Ureter (tissue), 1 donor: ENCODE measurements at regions not wholly inside any gene's neighbourhood (a gene's known extent, or its start where the extent isn't known, plus 50 kb on each side); places are given as distances from the start of the nearest gene placed in this dataset.
"Not testable (repeated sequence)": the region's sequence is repeated elsewhere in the genome, so short reads cannot be mapped to it uniquely, and the experiment has no call there.

Experiments used
- DNase-seq: peaks from one replicate; pipeline ENCODE4 v3.0.0-alpha.2; 2020; ENCODE audit warnings: low spot score
- donor health status: DM: yes; HTN: yes; CAD: no.

GRCh38 chr3:181609030-181609767 lies 102.5 kb upstream of the SOX2 start:
- DNase-seq = no peak

- no peak for DNase-seq
Measured at GRCh38 chr3:181604267-181604666, 107.5 kb upstream of the SOX2 start.

- no peak for DNase-seq
Measured at GRCh38 chr3:181596126-181596525, 115.6 kb upstream of the SOX2 start.

DNA sequence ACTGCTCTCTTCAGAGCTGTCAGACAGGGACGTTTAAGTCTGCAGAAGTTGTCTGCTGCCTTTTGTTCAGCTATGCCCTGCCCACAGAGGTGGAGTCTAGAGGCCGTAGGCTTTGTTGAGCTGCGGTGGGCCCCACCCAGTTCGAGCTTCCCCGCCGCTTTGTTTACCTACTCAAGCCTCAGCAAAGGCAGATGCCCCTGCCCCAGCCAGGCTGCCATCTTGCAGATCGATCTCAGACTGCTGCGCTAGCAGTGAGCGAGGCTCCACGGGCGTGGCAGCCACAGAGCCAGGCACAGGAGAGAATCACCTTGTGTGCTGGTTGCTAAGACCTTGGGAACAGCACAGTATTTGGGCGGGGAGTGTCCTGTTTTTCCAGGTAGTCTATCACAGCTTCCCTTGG lies 120.8 kb upstream of the SOX2 start:
- DNase-seq = not testable (repeated sequence)

DNA sequence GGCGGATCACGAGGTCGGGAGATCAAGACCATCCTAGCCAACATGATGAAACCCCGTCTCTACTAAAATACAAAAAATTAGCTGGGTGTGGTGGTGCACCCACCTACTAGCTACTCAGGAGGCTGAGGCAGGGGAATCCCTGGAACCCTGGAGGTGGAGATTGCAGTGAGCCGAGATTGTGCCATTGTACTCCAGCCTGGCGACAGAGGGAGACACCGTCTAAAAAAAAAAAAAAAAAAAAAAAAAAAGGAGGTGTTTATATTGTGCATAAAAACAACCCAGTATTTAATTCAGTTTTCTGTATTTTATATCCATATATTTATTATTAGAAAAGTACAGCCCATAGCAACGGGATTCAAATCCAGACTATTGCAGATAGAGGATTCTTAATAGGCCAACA lies 129.1 kb upstream of the SOX2 start:
- no peak for DNase-seq

GRCh38 chr3:181581656-181582055 lies 130.1 kb upstream of the SOX2 start:
- DNase-seq = no peak

GRCh38 chr3:181578743-181579142 lies 133.0 kb upstream of the SOX2 start:
- no peak for DNase-seq

DNA sequence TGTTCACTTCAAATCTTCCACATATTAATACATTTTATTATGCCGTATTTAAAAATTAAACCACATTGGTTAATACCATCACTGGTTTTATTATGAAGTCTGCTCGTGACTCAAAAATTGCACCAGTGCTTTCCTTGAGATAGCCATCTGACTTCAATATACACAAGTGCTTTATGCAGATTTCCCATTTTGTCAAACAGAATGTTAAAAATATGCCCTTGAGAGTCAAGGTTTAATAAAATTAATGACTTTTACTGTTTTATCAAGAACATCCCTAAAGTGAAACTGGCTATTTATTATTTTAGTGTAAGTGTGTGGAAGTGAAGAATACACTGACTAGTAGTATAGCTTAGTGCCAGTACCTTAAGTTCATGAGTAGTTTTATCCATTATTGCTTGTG lies 139.3 kb upstream of the SOX2 start:
- DNase-seq = no peak

DNA sequence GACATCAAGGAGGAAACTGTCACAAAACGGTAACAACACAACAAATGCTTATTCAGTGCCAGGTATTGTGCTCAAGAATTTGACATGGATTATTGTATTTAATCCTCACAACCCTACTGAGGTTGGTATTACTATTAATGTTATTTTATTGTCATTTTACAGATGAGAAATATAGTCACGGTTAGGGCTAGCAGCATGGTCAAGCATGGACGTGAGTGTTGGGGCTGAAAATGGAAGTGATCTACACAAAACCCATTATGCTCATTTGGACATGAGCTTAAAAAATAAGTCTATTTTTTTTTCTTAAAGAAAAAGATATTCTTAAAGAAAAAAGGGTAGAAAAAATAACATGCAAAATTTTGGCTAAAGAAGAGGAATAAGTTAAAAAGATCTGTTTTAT lies 141.3 kb upstream of the SOX2 start:
- DNase-seq = no peak

GRCh38 chr3:181569356-181569940 lies 142.3 kb upstream of the SOX2 start:
- no peak for DNase-seq

GRCh38 chr3:181568693-181569092 lies 143.0 kb upstream of the SOX2 start:
- no peak for DNase-seq

DNA sequence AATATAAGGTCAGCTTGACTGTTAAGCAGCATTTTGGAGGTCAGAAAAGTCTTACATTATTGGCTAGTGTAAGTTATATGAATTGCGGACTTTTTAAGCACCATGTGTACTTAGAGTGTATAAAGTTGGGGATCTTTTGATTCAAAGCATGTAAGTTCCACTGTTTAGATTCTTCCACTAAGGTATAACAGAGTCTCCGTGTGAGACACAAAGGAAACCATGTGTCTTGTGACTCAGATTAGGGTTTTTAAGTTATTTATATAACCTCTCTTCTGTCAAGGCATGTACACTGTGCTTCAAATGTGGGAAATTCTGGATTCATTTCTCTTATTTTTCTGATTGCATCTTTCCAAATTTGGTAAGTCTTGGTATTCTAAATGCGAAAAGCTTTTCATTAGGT lies 143.5 kb upstream of the SOX2 start:
- no peak for DNase-seq

- no peak for DNase-seq
Measured at GRCh38 chr3:181567311-181568075, 144.2 kb upstream of the SOX2 start.

- no peak for DNase-seq
Measured at GRCh38 chr3:181565416-181565815, 146.3 kb upstream of the SOX2 start.

GRCh38 chr3:181564222-181564621 lies 147.5 kb upstream of the SOX2 start:
- DNase-seq = no peak

DNA sequence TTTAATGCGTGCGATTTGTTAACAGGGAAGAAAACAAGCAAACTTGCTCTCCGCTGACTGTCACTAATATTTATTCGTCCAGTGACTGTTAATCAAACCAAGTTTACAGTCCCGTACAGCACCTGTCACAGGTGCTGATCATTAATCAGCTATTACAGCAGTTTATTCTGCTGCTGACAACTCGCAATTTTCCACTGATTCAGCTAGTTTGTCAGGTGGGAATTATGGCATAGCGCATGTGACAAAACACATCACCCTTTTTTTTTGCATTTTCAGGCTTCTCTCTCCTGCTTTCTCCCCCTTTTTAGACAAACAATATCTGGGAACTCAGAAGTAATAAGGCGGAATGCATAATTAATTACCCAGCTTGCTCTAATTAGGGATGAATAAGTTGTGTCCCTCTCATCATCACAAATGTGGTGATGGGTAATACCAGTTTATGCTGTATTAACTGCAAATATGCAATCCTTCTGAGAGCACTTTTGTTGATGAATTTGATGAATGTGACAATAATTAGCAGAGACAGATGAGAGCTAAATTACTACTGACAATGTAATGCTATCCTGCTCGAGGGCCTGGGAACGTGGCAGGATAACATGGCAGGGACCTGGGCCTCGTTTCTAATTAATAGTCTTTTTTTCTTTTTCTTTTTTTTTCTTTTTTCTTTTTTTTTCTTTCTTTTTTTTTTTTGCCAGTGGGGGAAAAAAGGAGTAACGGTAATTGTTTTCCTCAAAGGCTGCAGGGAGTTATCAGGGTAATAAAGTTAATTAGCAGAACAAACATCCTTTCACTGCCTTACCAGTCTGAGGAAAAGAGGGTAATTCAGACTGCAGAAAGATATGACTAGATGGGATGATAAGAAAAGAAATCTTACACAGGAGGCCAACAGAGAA lies 150.3 kb upstream of the SOX2 start:
- DNase-seq = no peak

- DNase-seq = no peak
Measured at GRCh38 chr3:181558870-181559269, 152.9 kb upstream of the SOX2 start.

- DNase-seq = no peak
Measured at GRCh38 chr3:181555681-181556080, 156.0 kb upstream of the SOX2 start.

- no peak for DNase-seq
Measured at GRCh38 chr3:181554233-181554765, 157.4 kb upstream of the SOX2 start.

- no peak for DNase-seq
Measured at GRCh38 chr3:181549266-181549665, 162.5 kb upstream of the SOX2 start.

- no peak for DNase-seq
Measured at GRCh38 chr3:181541414-181541813, 170.3 kb upstream of the SOX2 start.

DNA sequence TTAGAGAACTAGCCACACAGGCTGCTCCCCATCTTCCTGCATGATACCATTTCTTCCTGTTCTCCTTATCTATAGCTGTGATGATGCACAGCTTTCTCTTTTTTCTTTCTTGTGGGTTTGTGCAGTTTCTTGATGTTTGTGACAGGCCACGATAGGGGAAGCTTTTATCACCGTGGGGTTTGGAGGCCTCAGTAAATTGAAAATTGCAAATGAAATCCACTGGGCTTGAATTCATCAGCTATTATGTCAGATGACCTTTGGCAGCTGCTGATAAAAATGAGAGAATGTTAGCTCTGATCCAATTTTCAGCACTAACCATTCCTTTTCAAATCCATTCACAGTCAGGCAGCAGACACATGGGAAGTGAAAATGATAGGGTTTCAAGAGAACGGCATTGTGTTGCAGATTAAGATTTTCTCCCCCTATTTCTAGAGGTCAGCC lies 176.9 kb upstream of the SOX2 start:
- DNase-seq = no peak
